Osteoblast (primary cell): ENCODE measurements at regions not wholly inside any gene's neighbourhood (a gene's known extent, or its start where the extent isn't known, plus 50 kb on each side); places are given as distances from the start of the nearest gene placed in this dataset.

ENCODE experiments used
- DNase-seq: peaks from one replicate; pipeline ENCODE4 v3.0.0; 2011; ENCODE audit warnings: low spot score, mixed read lengths; ENCODE audit not compliant: insufficient read length; ENCODE audit errors: missing footprints
- H2AFZ ChIP-seq: 2 replicates; pipeline ENCODE4 v1.6.0; 2011; ENCODE audit warnings: mild to moderate bottlenecking, low read length
- H3K27ac ChIP-seq: 2 replicates; pipeline ENCODE4 v1.5.1; 2011; ENCODE audit warnings: mild to moderate bottlenecking, low read depth, low read length, moderate library complexity
- H3K27me3 ChIP-seq: 2 replicates; pipeline ENCODE4 v1.6.0; 2012; ENCODE audit warnings: mild to moderate bottlenecking, control low read depth, inconsistent platforms, low read length, moderate library complexity; ENCODE audit not compliant: insufficient read depth
- H3K36me3 ChIP-seq: 2 replicates; pipeline ENCODE4 v1.5.1; 2011; ENCODE audit warnings: mild to moderate bottlenecking, low read length, control low read depth, moderate library complexity; ENCODE audit not compliant: insufficient read depth
- H3K4me1 ChIP-seq: 2 replicates; pipeline ENCODE4 v1.5.1; 2011; ENCODE audit warnings: mild to moderate bottlenecking, low read length, control low read depth, moderate library complexity; ENCODE audit not compliant: insufficient read depth
- H3K4me2 ChIP-seq: 2 replicates; pipeline ENCODE4 v1.6.0; 2011; ENCODE audit warnings: mild to moderate bottlenecking, low read length; ENCODE audit not compliant: insufficient read depth
- H3K4me3 ChIP-seq: fragments of 200-600 bp; sonication (generic); 3 replicates; pipeline ENCODE4 v1.5.1; 2012; ENCODE audit warnings: mild to moderate bottlenecking, low read length, inconsistent platforms; ENCODE audit not compliant: insufficient read depth
- H3K79me2 ChIP-seq: 2 replicates; pipeline ENCODE4 v1.6.0; 2012; ENCODE audit warnings: mild to moderate bottlenecking, low read length, control low read depth, inconsistent platforms; ENCODE audit not compliant: insufficient read depth
- H3K9me3 ChIP-seq: 2 replicates; pipeline ENCODE4 v1.5.1; 2011; ENCODE audit warnings: low read depth, low read length, control low read depth
- H4K20me1 ChIP-seq: 2 replicates; pipeline ENCODE4 v1.6.0; 2012; ENCODE audit warnings: mild to moderate bottlenecking, low read length, control low read depth; ENCODE audit not compliant: insufficient read depth
- CTCF ChIP-seq: IDR thresholded peaks from 2 replicates; pipeline ENCODE4 v1.5.1; 2011; ENCODE audit warnings: mild to moderate bottlenecking, low read depth, low read length, moderate library complexity; ENCODE audit errors: extremely low read depth

GRCh38 chr4:184294606-184295133, 77.0 kb upstream of the ENPP6 start:
- Histone ChIP-seq H3K27me3 (no peaks in the 10 kb centered on the region), H3K9me3 (no peaks in the 10 kb centered on the region), H3K4me1 (no peaks in the 10 kb centered on the region), H3K79me2 (no peaks in the 10 kb centered on the region), H3K4me2 (no peak overlapping the region), H3K4me3 (no peak overlapping the region), H4K20me1 (no peaks in the 10 kb centered on the region), H3K36me3 (no peaks in the 10 kb centered on the region), H3K27ac (no peak overlapping the region), H2AFZ (no peak overlapping the region)
- no peak for TF ChIP-seq CTCF
- DNase-seq: no peak

DNA sequence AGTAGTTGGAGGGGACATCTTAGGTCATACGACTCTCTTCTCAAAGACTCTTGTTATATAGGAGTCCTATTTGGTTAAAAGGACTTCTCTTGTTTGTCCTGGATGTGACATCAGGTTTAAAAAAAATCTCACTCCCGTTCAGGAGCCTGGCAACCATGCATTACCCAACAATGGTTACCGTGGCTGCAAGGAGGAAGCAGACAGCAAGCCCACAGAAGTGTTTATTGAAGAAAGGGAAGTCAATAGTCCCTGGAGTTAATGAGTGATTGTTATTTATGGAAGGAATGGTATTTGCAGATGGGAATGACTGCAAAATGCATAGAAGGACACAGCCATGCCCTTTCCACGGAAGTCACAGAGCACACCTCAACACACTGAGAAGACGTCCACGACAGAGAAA, 75.9 kb upstream of the ENPP6 start:
- no peak for TF ChIP-seq CTCF
- Histone ChIP-seq H2AFZ (no peak overlapping the region), H3K79me2 (no peaks in the 10 kb centered on the region), H3K4me2 (no peak overlapping the region), H3K4me3 (no peak overlapping the region), H3K27me3 (no peaks in the 10 kb centered on the region), H3K27ac (no peak overlapping the region), H3K36me3 (no peaks in the 10 kb centered on the region), H3K4me1 (no peaks in the 10 kb centered on the region), H3K9me3 (no peaks in the 10 kb centered on the region), H4K20me1 (no peaks in the 10 kb centered on the region)
- no peak for DNase-seq

DNA sequence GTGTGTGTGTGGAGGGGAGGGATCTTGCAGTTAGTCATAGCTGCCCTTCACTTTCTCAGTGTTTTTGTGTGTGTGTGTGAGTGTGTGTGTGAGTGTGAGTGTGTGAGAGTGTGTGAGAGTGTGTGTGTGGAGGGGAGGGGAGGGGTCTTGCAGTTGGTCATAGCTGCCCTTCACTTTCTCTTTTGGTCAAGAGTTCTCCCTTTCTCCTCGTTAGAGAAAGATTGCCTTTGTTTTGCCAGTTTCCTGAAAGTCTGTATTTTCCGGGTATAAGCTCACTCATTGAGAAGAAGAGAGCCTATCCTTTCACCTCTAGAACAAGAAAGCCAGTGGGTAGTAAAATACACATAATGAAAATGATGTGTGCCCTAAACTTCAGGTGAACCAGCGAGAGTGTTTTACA, 75.2 kb upstream of the ENPP6 start:
- peak; percentile 58 for DNase-seq
- Histone ChIP-seq H3K4me2 (no peak overlapping the region), H2AFZ (no peak overlapping the region), H3K4me1 (no peaks in the 10 kb centered on the region), H3K79me2 (no peaks in the 10 kb centered on the region), H3K36me3 (no peaks in the 10 kb centered on the region), H3K9me3 (no peaks in the 10 kb centered on the region), H3K27me3 (no peaks in the 10 kb centered on the region), H3K4me3 (no peak overlapping the region), H4K20me1 (no peaks in the 10 kb centered on the region), H3K27ac (no peak overlapping the region)
- TF ChIP-seq CTCF: no peak

DNA sequence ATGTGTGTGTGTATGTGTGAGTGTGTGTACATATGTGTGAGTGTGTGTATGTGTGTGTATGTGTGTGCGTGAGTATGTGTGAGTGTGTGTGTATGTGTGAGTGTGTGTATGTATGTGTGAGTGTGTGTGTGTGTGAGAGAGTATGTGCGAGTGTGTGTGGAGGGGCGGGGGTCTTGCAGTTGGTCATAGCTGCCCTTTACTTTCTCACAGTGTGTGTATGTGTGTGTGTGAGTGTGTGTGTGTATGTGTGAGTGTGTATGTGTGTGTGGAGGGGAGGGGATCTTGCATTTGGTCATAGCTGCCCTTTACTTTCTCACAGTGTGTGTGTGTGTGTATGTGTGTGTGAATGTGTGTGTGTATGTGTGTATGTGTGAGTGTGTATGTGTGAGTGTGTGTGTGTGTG, 74.8 kb upstream of the ENPP6 start:
- Histone ChIP-seq H3K4me1 (no peaks in the 10 kb centered on the region), H3K4me3 (no peak overlapping the region), H3K9me3 (no peaks in the 10 kb centered on the region), H3K27me3 (no peaks in the 10 kb centered on the region), H3K4me2 (no peak overlapping the region), H4K20me1 (no peaks in the 10 kb centered on the region), H2AFZ (no peak overlapping the region), H3K27ac (no peak overlapping the region), H3K79me2 (no peaks in the 10 kb centered on the region), H3K36me3 (no peaks in the 10 kb centered on the region)
- no peak for TF ChIP-seq CTCF
- DNase-seq: no peak
